H1 (cell line): ENCODE measurements at regions not wholly inside any gene's neighbourhood (a gene's known extent, or its start where the extent isn't known, plus 50 kb on each side); places are given as distances from the start of the nearest gene placed in this dataset.

ENCODE experiments used
- CTCF ChIA-PET: fragments of 300-600 bp; sonication (Branson Sonifier 250); formaldehyde crosslinking; loops from one replicate; lab custom pipeline; 2021; ENCODE audit not compliant: partially characterized antibody; lab: Charles Lee
- POLR2A ChIA-PET: fragments of 300-600 bp; sonication (Branson Sonifier 250); formaldehyde crosslinking; loops from one replicate; lab custom pipeline; 2021; ENCODE audit warnings: inconsistent platforms; ENCODE audit not compliant: partially characterized antibody; lab: Charles Lee
- DNase-seq, 2 experiments: peaks; one replicate each; pipeline versions ENCODE4 v3.0.0 to v3.0.0-alpha.2; 2010 to 2022; ENCODE audit warnings: low spot score in 2 of 2, low read depth in 1 of 2, mixed read lengths in 1 of 2
- FAIRE-seq: peaks from 2 replicates; lab custom pipeline; 2011; peaks lifted over from hg19 to GRCh38; lab: Jason Lieb, UNC
- H2AFZ ChIP-seq: 2 replicates; pipeline ENCODE4 v1.8.1; 2012; ENCODE audit warnings: low read length, inconsistent platforms
- H2AK5ac ChIP-seq: 2 replicates; pipeline ENCODE4 v1.6.1; 2013; ENCODE audit warnings: low read depth, low read length
- H2BK120ac ChIP-seq: replicated peaks from 2 replicates; pipeline ENCODE3; 2013; ENCODE audit warnings: low read depth, low read length, inconsistent platforms
- H2BK12ac ChIP-seq: 2 replicates; pipeline ENCODE4 v1.6.1; 2013; ENCODE audit warnings: low read depth, low read length
- H2BK15ac ChIP-seq: 2 replicates; pipeline ENCODE4 v1.6.1; 2013; ENCODE audit warnings: low read length
- H2BK20ac ChIP-seq: 2 replicates; pipeline ENCODE4 v1.6.1; 2013; ENCODE audit warnings: low read length
- H2BK5ac ChIP-seq: 2 replicates; pipeline ENCODE4 v1.6.1; 2013; ENCODE audit warnings: low read depth, low read length
- H3K14ac ChIP-seq: 2 replicates; pipeline ENCODE4 v1.6.1; 2013; ENCODE audit warnings: inconsistent platforms; ENCODE audit not compliant: insufficient read length
- H3K18ac ChIP-seq: 2 replicates; pipeline ENCODE4 v1.6.1; 2013; ENCODE audit warnings: low read length; ENCODE audit errors: extremely low read depth
- H3K23ac ChIP-seq: 2 replicates; pipeline ENCODE4 v1.6.1; 2013; ENCODE audit warnings: inconsistent platforms; ENCODE audit not compliant: insufficient read length
- H3K23me2 ChIP-seq: 2 replicates; pipeline ENCODE4 v1.6.1; 2013; ENCODE audit warnings: low read depth, low read length
- H3K27ac ChIP-seq: 2 replicates; pipeline ENCODE4 v1.6.1; 2011; ENCODE audit warnings: low read depth, low read length, inconsistent platforms
- H3K27me3 ChIP-seq, 4 experiments: replicated peaks in 1 of 4; 1 replicate in 1 of 4; 2 replicates in 3 of 4; pipeline versions ENCODE4 v1.6.1 to v1.8.1; 2011 to 2013; ENCODE audit warnings: low read length in 3 of 4, mild to moderate bottlenecking in 3 of 4, inconsistent platforms in 2 of 4, mixed read lengths in 2 of 4, moderate library complexity in 1 of 4; ENCODE audit not compliant: control insufficient read depth in 3 of 4, insufficient read depth in 3 of 4; ENCODE audit errors: extremely low read depth in 1 of 4
- H3K36me3 ChIP-seq, 4 experiments: 2 replicates each; pipeline versions ENCODE4 v1.6.1 to v1.8.1; 2011 to 2013; ENCODE audit warnings: mild to moderate bottlenecking in 4 of 4, low read length in 3 of 4, moderate library complexity in 2 of 4, control low read depth in 1 of 4, inconsistent platforms in 1 of 4; ENCODE audit not compliant: insufficient read depth in 4 of 4, control insufficient read depth in 2 of 4
- H3K4ac ChIP-seq: replicated peaks from 2 replicates; pipeline ENCODE3; 2013; ENCODE audit warnings: low read length, low read depth, mixed read lengths, inconsistent platforms; ENCODE audit not compliant: insufficient read length
- H3K4me1 ChIP-seq, 4 experiments: replicated peaks in 1 of 4; 1 replicate in 1 of 4; 2 replicates in 3 of 4; pipeline versions ENCODE4 v1.6.1 to v1.8.1; 2011 to 2013; ENCODE audit warnings: low read length in 3 of 4, inconsistent platforms in 2 of 4, mixed read lengths in 1 of 4; ENCODE audit not compliant: insufficient read depth in 4 of 4, control insufficient read depth in 3 of 4
- H3K4me2 ChIP-seq, 2 experiments: 2 replicates each; pipeline versions ENCODE4 v1.6.1 to v1.8.1; 2011 to 2013; ENCODE audit warnings: low read depth in 2 of 2, low read length in 2 of 2, control low read depth in 1 of 2, inconsistent platforms in 1 of 2, mild to moderate bottlenecking in 1 of 2; ENCODE audit not compliant: insufficient read depth in 1 of 2
- H3K4me3 ChIP-seq, 4 experiments: fragments of 200-600, 300-600 bp in 1 of 4; sonication (generic), shearing (Covaris generic), sonication (Bioruptor Twin) in 1 of 4; 2 replicates each; pipeline versions ENCODE4 v1.5.1 to v1.8.1; 2011 to 2016; ENCODE audit warnings: low read length in 4 of 4, low read depth in 3 of 4, control low read depth in 2 of 4, inconsistent platforms in 2 of 4, mild to moderate bottlenecking in 2 of 4, mixed read lengths in 1 of 4, moderate library complexity in 1 of 4; ENCODE audit not compliant: insufficient read depth in 2 of 4; ENCODE audit errors: extremely low read depth in 1 of 4
- H3K56ac ChIP-seq: replicated peaks from 2 replicates; pipeline ENCODE3; 2013; ENCODE audit warnings: low read depth, mild to moderate bottlenecking, mixed read lengths, low read length, inconsistent platforms; ENCODE audit not compliant: insufficient read length
- H3K79me1 ChIP-seq: 2 replicates; pipeline ENCODE4 v1.6.1; 2013; ENCODE audit warnings: low read depth, low read length, control low read depth
- H3K79me2 ChIP-seq, 2 experiments: 2 replicates each; pipeline versions ENCODE4 v1.6.1 to v1.8.1; 2012 to 2013; ENCODE audit warnings: low read length in 2 of 2, mild to moderate bottlenecking in 2 of 2, inconsistent platforms in 1 of 2; ENCODE audit not compliant: insufficient read depth in 2 of 2, control insufficient read depth in 1 of 2
- H3K9ac ChIP-seq, 4 experiments: replicated peaks in 1 of 4; 1 replicate in 1 of 4; 2 replicates in 3 of 4; pipeline versions ENCODE4 v1.6.1 to v1.8.1; 2011 to 2013; ENCODE audit warnings: low read depth in 3 of 4, low read length in 3 of 4, control low read depth in 2 of 4, mild to moderate bottlenecking in 2 of 4, moderate library complexity in 2 of 4, inconsistent platforms in 1 of 4; ENCODE audit errors: extremely low read depth in 1 of 4
- H3K9me3 ChIP-seq, 2 experiments: 2 replicates each; pipeline versions ENCODE4 v1.6.1 to v1.8.1; 2012 to 2013; ENCODE audit warnings: mild to moderate bottlenecking in 2 of 2, moderate library complexity in 2 of 2, control low read depth in 1 of 2, inconsistent platforms in 1 of 2, low read depth in 1 of 2, low read length in 1 of 2, mixed read lengths in 1 of 2; ENCODE audit not compliant: insufficient read depth in 2 of 2
- H4K20me1 ChIP-seq, 2 experiments: replicated peaks in 1 of 2; 2 replicates each; pipeline versions ENCODE3 to v1.8.1; 2011 to 2013; ENCODE audit warnings: inconsistent platforms in 2 of 2, low read length in 2 of 2, mild to moderate bottlenecking in 1 of 2; ENCODE audit not compliant: insufficient read depth in 2 of 2, control insufficient read depth in 1 of 2
- H4K5ac ChIP-seq: 2 replicates; pipeline ENCODE4 v1.6.1; 2013; ENCODE audit warnings: low read length, low read depth, mixed read lengths, inconsistent platforms; ENCODE audit not compliant: insufficient read length
- H4K8ac ChIP-seq: 2 replicates; pipeline ENCODE4 v1.8.0; 2013; ENCODE audit warnings: mild to moderate bottlenecking, moderate library complexity, low read length, inconsistent platforms; ENCODE audit not compliant: insufficient read depth; ENCODE audit errors: extremely low read depth
- H4K91ac ChIP-seq: replicated peaks from 2 replicates; pipeline ENCODE3; 2013; ENCODE audit warnings: low read length, mixed read lengths, inconsistent platforms; ENCODE audit not compliant: insufficient read length
- ASH2L ChIP-seq: fragments of 200-600, 300-600 bp; sonication (generic); IDR thresholded peaks from one replicate; pipeline ENCODE4 v1.7.1; 2017; ENCODE audit warnings: low read length
- MAFK ChIP-seq: IDR thresholded peaks from 2 replicates; pipeline ENCODE4 v1.6.1; 2012; ENCODE audit warnings: low read depth, mild to moderate bottlenecking, improper control_type of control experiment, low read length
- RBBP5 ChIP-seq: IDR thresholded peaks from 2 replicates; pipeline ENCODE4 v1.7.1; 2012; ENCODE audit warnings: low read depth, mild to moderate bottlenecking, inconsistent platforms, low read length, moderate library complexity, borderline replicate concordance
- TAF7 ChIP-seq: optimal IDR thresholded peaks from 2 replicates; pipeline ENCODE3; 2011; ENCODE audit warnings: low read depth, mild to moderate bottlenecking, inconsistent platforms, low read length, moderate library complexity, borderline replicate concordance
- WGBS, 2 experiments: shearing (Covaris generic) in 1 of 2; methylation state at CpG; one replicate each; pipeline versions ENCODE4 v1.1.6 to v1.1.7; 2013 to 2015; ENCODE audit warnings: low lambda C conversion rate in 2 of 2, mixed read lengths in 2 of 2, inconsistent platforms in 1 of 2, low coverage in 1 of 2, missing lambda C conversion rate in 1 of 2; ENCODE audit not compliant: insufficient replicate concordance in 2 of 2, insufficient coverage in 1 of 2, insufficient read length in 1 of 2; ENCODE audit errors: extremely low coverage in 1 of 2, missing lambda C conversion rate in 1 of 2; 5-methylcytosine and 5-hydroxymethylcytosine counted together

- DNase-seq (no peak), FAIRE-seq (no peak)
- Histone ChIP-seq H4K20me1 (no peaks in the 10 kb centered on the region), H2BK12ac (no peak overlapping the region), H3K9ac (no peak overlapping the region), H3K4me1 (0 out of 7 replicates have a peak, but pooled peaks cover 0 to 1% (median 0%) of the 10 kb centered on the region in 4 experiments), H3K79me2 (no peaks in the 10 kb centered on the region), H3K27ac (no peak overlapping the region), H3K4ac (no peak overlapping the region), H3K23ac (no peak overlapping the region), H3K4me3 (no peak overlapping the region), H2BK120ac (no peak overlapping the region), H3K18ac (no peak overlapping the region), H4K91ac (no peak overlapping the region), H2BK5ac (no peak overlapping the region), H2AK5ac (no peak overlapping the region), H4K5ac (no peak overlapping the region), H3K56ac (no peak overlapping the region), H4K8ac (peak overlapping the region; percentile 57; the same call in 1 of the 2 replicates), H3K9me3 (no peaks in the 10 kb centered on the region), H3K79me1 (no peaks in the 10 kb centered on the region), H3K36me3 (no peaks in the 10 kb centered on the region), H3K27me3 (no peaks in the 10 kb centered on the region), H2BK15ac (no peak overlapping the region), H3K14ac (no peak overlapping the region), H2AFZ (no peak overlapping the region), H3K4me2 (no peak overlapping the region), H2BK20ac (no peak overlapping the region), H3K23me2 (no peaks in the 10 kb centered on the region)
- POLR2A ChIA-PET: no interaction called here
- CTCF ChIA-PET: interaction anchor here (1.4 to 1.5 kb wide), 2 partner anchors 25 to 31 kb away, joined by 3 read pairs; no protein-coding TSS in a partner anchor
- WGBS, 2 experiments: 89% methylated on average over 8 of the region's 10 CpGs; no CpG with 5 or more reads in 1 of the 2 experiments
- TF ChIP-seq RBBP5 (no peak), MAFK (no peak), ASH2L (no peak), TAF7 (no peak)
Observed at GRCh38 chr1:30384286-30385245, 338.8 kb downstream of the MATN1 start.
